Omental fat pad (tissue), 3 donors: ENCODE measurements at regions not wholly inside any gene's neighbourhood (a gene's known extent, or its start where the extent isn't known, plus 50 kb on each side); places are given as distances from the start of the nearest gene placed in this dataset.

Source experiments
- ATAC-seq: fragments of 150-250 bp; one replicate; pipeline ENCODE4 v1.9.1; 2016; ENCODE audit warnings: mild to moderate bottlenecking, moderate library complexity; ENCODE audit not compliant: low FRiP score
- DNase-seq: peaks from one replicate; pipeline ENCODE4 v3.0.0-alpha.2; 2019; ENCODE audit warnings: low spot score
- CTCF ChIP-seq, 3 donors: fragments of 450-650 bp; IDR thresholded peaks; one replicate each; pipeline ENCODE4 v1.5.1; 2016 to 2017; ENCODE audit warnings: antibody characterized with exemption in 3 of 3, mild to moderate bottlenecking in 3 of 3, moderate library complexity in 2 of 3

GRCh38 chr6:98498144-98498775 lies 336.1 kb upstream of the POU3F2 start:
- TF ChIP-seq CTCF (IDR thresholded peaks at IDR 0.05) = no peak
- ATAC-seq (no peak), DNase-seq (no peak)

GRCh38 chr6:98498866-98499265 lies 335.5 kb upstream of the POU3F2 start:
- no peak for TF ChIP-seq CTCF (IDR thresholded peaks at IDR 0.05)
- no peak for DNase-seq
- ATAC-seq = no peak

- ATAC-seq (no peak), DNase-seq (no peak)
- no peak for TF ChIP-seq CTCF (IDR thresholded peaks at IDR 0.05)
Measured at GRCh38 chr6:98514073-98514720, 320.2 kb upstream of the POU3F2 start.

- ATAC-seq = no peak
- TF ChIP-seq CTCF (IDR thresholded peaks at IDR 0.05) = no peak
- no peak for DNase-seq
Measured at GRCh38 chr6:98514796-98515195, 319.6 kb upstream of the POU3F2 start.

- DNase-seq (no peak), ATAC-seq (no peak)
- TF ChIP-seq CTCF (IDR thresholded peaks at IDR 0.05) = no peak
Measured at GRCh38 chr6:98516206-98516605, 318.2 kb upstream of the POU3F2 start.

- DNase-seq (no peak), ATAC-seq (no peak)
- TF ChIP-seq CTCF (IDR thresholded peaks at IDR 0.05) = no peak
Measured at GRCh38 chr6:98516866-98517265, 317.5 kb upstream of the POU3F2 start.

- DNase-seq = no peak
- no peak for TF ChIP-seq CTCF (IDR thresholded peaks at IDR 0.05)
- no peak for ATAC-seq
Measured at GRCh38 chr6:98525860-98526259, 308.5 kb upstream of the POU3F2 start.
